Esophagus squamous epithelium (tissue), 4 donors: ENCODE measurements at regions not wholly inside any gene's neighbourhood (a gene's known extent, or its start where the extent isn't known, plus 50 kb on each side); places are given as distances from the start of the nearest gene placed in this dataset.

Source experiments
- CTCF ChIP-seq, 6 experiments: fragments of 450-650 bp in 4 of 6; fragments of 200-600 bp in 2 of 6; sonication (generic) in 2 of 6; IDR thresholded peaks; one replicate each; pipeline ENCODE4 v1.5.1; 2016 to 2019; ENCODE audit warnings: antibody characterized with exemption in 6 of 6, mild to moderate bottlenecking in 4 of 6, moderate library complexity in 4 of 6
- POLR2A ChIP-seq, 4 donors: fragments of 450-650 bp; IDR thresholded peaks; one replicate each; pipeline ENCODE4 v1.6.1; 2017; ENCODE audit warnings: antibody characterized with exemption in 4 of 4, mild to moderate bottlenecking in 4 of 4, moderate library complexity in 3 of 4

- TF ChIP-seq CTCF (IDR thresholded peaks at IDR 0.05): no peak
- TF ChIP-seq POLR2A (IDR thresholded peaks at IDR 0.05): no peak
Observed at GRCh38 chr2:48845684-48846083, 90.2 kb upstream of the LHCGR start.
